HG03108 (cell line): ENCODE measurements at regions not wholly inside any gene's neighbourhood (a gene's known extent, or its start where the extent isn't known, plus 50 kb on each side); places are given as distances from the start of the nearest gene placed in this dataset.
"Not testable (repeated sequence)": the region's sequence is repeated elsewhere in the genome, so short reads cannot be mapped to it uniquely, and the experiment has no call there.

Source experiments
- ATAC-seq: cut with Tn5 transposase; IDR thresholded peaks from one replicate; pipeline ENCODE4 v1.9.1; 2021; ENCODE audit warnings: moderate library complexity; ENCODE audit not compliant: unreplicated experiment

DNA sequence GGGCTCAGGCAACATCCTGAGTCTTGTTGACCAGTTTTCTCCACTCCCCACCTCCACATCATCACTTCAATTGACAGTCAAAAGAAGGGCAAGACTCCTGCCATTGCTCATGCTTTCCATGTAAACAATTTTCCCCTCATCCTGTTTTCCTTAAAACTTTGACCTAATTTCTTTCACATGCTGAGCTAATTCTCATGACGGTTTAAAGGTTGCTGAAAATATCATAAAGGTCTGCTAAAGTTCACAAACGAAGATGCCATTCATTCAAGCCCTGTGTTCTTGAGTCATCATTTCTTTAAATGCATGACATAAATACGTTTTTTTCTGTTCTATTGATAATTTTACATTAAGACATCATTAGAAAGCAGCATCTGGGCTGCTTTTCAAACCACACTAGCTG is 353.9 kb downstream of the NKX6-1 start:
- ATAC-seq: no peak

GRCh38 chr4:84126911-84127310 is 372.2 kb downstream of the NKX6-1 start:
- not testable (repeated sequence) for ATAC-seq

GRCh38 chr4:84126061-84126787 is 372.9 kb downstream of the NKX6-1 start:
- no peak for ATAC-seq

DNA sequence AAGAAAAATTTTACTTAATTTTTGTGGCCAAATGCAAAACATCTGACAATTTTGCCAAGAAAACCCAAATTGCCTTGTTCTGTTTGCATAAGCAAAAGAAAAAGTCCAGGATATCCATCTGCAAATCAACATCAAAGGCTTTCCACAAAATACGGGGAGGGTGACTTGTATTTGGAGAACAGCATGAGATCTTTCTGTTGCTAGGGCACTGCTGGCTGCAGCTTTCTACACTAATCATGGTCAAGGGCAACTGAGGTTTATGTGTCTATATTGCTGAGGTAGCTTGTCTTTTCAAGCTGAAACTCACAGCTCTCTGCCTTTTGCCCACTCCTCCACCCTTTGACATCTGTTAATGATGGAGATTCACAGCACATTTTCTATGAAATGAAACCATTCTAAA is 389.1 kb downstream of the NKX6-1 start:
- no peak for ATAC-seq

- not testable (repeated sequence) for ATAC-seq
These were observed 397.2 kb downstream of the NKX6-1 start for GRCh38 chr4:84101653-84102625.

DNA sequence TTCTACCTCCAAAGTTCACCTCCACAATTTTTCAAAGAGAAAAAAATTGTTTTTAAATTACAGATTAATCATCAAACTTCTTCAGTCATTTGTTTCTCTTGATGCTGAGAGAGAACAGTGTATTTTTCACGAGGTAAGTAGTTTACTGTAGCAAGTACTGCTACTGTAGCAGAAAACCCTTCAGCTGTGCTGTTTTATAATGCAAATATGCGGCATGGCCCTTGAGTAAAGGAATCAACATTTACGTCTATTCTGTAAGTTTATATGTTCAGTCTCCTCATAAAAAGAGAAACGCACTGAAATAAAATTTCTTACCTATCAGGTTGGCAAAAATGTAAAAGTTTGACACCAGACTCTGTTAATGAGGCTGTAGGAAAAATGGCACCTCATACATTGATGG is 399.0 kb downstream of the NKX6-1 start:
- ATAC-seq: no peak

- no peak for ATAC-seq
These were observed 399.5 kb downstream of the NKX6-1 start for GRCh38 chr4:84099599-84099998.

DNA sequence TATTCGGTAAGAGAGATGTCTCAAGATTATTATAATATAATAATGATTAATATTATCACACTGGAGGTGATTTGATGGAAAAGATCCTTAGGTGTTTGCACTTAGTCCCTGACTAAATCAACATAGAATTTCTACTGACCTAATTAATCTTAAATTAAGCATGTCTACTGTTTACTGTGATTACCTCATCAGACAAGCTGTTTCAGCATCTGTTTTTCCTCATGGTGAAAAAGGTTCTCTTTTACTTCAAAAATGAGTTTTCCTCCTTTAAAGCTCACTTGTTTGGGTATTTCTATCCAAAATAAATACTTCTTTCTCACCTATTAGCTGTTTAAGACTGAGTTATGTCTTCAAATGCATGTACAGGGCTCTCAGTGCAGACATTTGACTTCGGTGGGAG is 407.8 kb downstream of the NKX6-1 start:
- no peak for ATAC-seq

- ATAC-seq: no peak
These were observed 409.2 kb downstream of the NKX6-1 start for GRCh38 chr4:84089652-84090437.

DNA sequence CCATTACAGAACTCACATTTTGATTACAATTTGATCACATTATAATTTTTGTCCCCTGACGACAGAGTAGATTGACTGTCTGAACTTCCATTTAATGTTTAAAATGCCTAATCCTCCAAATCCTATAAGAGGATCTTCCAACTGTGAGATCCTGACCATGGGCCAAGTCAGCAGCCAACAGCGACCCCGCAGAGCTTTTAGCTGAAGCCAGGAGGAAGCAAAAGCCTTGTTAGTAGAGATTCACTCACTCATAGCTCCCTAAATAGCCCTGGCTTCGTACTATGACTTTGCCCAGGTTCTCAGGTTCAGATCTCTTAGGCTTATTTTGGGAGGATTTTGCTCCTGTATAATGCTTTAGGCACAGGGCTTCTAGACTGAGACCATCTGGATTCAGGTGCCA is 413.1 kb downstream of the NKX6-1 start:
- no peak for ATAC-seq

DNA sequence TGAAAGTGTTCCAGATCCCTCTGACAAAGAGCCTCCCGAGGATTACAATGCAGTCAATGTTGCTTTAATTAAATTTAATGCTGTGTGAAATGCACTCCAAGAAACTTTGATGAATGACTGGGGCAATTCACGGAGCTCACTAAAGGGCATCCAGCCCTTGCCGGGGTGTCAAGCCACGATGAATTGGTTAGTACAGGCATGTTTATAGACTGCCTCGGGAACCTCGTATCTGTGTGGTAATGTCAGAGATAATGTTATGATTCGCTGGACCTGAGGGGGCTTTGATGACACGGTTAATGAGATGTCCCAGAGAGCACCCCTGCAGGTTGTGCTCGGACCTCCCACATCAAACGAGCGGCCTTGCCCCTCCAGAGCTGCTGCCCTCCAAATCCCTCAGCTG is 428.8 kb downstream of the NKX6-1 start:
- no peak for ATAC-seq

DNA sequence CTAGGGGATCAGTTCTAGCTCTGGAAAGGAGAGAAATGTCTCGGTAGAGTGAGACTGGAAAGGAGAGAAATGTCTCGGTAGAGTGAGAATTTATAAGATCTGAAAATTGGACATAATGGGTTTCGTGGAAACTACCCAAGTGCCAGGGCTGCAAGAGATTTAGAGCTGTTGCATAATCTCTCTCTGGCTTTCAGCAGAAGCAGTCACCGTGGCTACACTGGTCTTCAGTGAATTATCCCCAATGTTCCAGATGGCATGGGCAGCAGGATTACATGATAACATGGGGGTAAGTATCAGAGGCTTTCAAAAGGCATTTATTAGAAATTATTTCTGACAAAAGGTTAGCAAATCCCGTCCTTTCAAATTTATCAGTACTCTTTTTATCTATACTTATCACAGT is 435.5 kb downstream of the NKX6-1 start:
- ATAC-seq: no peak

- no peak for ATAC-seq
These were observed 440.9 kb downstream of the NKX6-1 start for GRCh38 chr4:84058201-84058600.

GRCh38 chr4:84051639-84052038 is 447.5 kb downstream of the NKX6-1 start:
- ATAC-seq: no peak

GRCh38 chr4:84051089-84051488 is 448.0 kb downstream of the NKX6-1 start:
- no peak for ATAC-seq

DNA sequence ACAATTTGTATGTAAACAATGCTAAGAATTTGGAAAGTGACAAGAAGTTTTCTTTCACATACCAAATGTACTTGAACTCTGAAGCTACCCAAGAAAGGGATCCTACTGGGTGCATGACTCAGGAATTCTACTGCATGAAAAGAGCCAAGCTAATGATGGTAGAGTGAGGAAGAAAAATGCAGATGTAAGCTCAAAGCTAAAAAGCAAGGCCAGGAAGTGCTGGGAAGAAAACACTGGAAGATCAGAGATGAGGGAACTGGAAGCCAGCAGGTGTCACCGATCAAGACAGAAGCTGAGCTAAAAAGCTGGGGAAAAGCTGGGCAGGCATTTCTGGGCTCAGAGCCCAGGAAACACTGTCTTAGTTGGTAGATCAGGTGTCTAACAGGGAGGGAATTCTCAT is 449.1 kb downstream of the NKX6-1 start:
- no peak for ATAC-seq

- no peak for ATAC-seq
These were observed 452.5 kb downstream of the NKX6-1 start for GRCh38 chr4:84046551-84046950.

DNA sequence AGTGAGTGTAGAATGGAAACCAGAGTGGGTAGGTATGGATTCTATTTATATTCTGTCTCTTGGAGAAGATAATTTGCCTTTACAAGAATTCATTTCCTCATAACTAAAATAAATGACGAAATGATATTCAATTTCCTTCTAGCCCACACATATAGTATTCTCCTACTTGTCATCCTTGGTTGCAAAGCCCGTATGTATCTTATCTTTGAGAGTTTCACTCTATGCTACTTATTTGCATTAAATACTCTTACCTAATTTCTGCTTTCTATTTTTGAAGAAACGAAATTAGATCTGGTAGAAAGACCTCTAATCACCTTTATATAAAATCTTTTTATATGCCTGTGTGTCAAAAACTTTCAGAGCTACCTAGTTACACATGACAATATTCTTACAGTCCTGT is 457.7 kb downstream of the NKX6-1 start:
- no peak for ATAC-seq

- ATAC-seq: no peak
These were observed 463.5 kb downstream of the NKX6-1 start for GRCh38 chr4:84035568-84035967.

DNA sequence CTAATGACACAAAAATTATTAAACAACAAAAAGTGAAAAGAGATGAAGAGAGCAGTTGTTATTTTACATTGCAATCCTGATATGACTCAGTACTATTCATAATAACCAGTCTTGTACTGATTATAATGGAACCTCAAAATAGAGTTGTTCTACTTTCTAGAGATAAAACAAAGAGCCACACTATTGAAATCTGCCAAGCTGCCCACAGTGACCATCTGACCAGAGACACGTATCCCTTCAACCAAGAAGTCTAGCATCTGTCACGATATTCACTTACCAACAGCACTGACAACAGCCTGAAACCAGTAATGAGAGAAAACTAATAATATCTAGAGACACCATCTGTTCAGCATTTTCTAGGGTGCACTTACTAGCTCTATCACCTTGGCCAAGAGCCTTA is 466.7 kb downstream of the NKX6-1 start:
- peak; percentile 76 for ATAC-seq

- no peak for ATAC-seq
These were observed 467.7 kb downstream of the NKX6-1 start for GRCh38 chr4:84031401-84031800.
